A673 (cell line): ENCODE measurements at regions not wholly inside any gene's neighbourhood (a gene's known extent, or its start where the extent isn't known, plus 50 kb on each side); places are given as distances from the start of the nearest gene placed in this dataset.

Experiments used
- BruUV-seq: library from RNA; stranded (reverse); fragments of 400-500 nt; replicated peaks from 2 replicates; lab custom pipeline; 2021; lab: Mats Ljungman, UMichigan
- CTCF ChIA-PET: fragments of 300-600 bp; sonication (Branson Sonifier 250); formaldehyde crosslinking; loops from one replicate; lab custom pipeline; 2022; ENCODE audit warnings: antibody characterized with exemption; lab: Charles Lee
- POLR2A ChIA-PET: fragments of 300-600 bp; sonication (Branson Sonifier 250); formaldehyde crosslinking; loops from one replicate; lab custom pipeline; 2022; ENCODE audit warnings: antibody characterized with exemption; ENCODE audit not compliant: low non-redundant PET; lab: Charles Lee
- DNase-seq: peaks from one replicate; pipeline ENCODE4 v3.0.0-alpha.2; 2015; ENCODE audit warnings: low spot score
- H3K27ac ChIP-seq: fragments of 200-600 bp; sonication (generic); 2 replicates; pipeline ENCODE4 v1.5.1; 2016; ENCODE audit warnings: mixed run types, low read depth, mild to moderate bottlenecking, mixed read lengths, antibody characterized with exemption, low read length; ENCODE audit not compliant: poor library complexity, severe bottlenecking
- H3K27me3 ChIP-seq: fragments of 200-600 bp; sonication (generic); replicated peaks from 2 replicates; pipeline ENCODE4 v1.6.1; 2017; ENCODE audit warnings: mixed run types, low read depth, mild to moderate bottlenecking, mixed read lengths, antibody characterized with exemption, low read length; ENCODE audit not compliant: insufficient read depth, poor library complexity
- H3K36me3 ChIP-seq: fragments of 200-600 bp; sonication (generic); 2 replicates; pipeline ENCODE4 v1.6.1; 2016; ENCODE audit warnings: mixed run types, mild to moderate bottlenecking, mixed read lengths, antibody characterized with exemption, low read length; ENCODE audit not compliant: insufficient read depth, poor library complexity, severe bottlenecking
- H3K4me1 ChIP-seq: fragments of 200-600 bp; sonication (generic); 2 replicates; pipeline ENCODE4 v1.6.1; 2017; ENCODE audit warnings: mixed run types, mild to moderate bottlenecking, mixed read lengths, antibody characterized with exemption, low read length; ENCODE audit not compliant: insufficient read depth, poor library complexity, severe bottlenecking
- H3K4me3 ChIP-seq: fragments of 200-600 bp; sonication (generic); 2 replicates; pipeline ENCODE4 v1.5.1; 2016; ENCODE audit warnings: low read depth, mixed run types, mild to moderate bottlenecking, mixed read lengths, low read length; ENCODE audit not compliant: poor library complexity, severe bottlenecking
- H3K9me3 ChIP-seq: fragments of 200-600 bp; sonication (generic); 2 replicates; pipeline ENCODE4 v1.6.1; 2016; ENCODE audit warnings: mixed run types, low read depth, mild to moderate bottlenecking, mixed read lengths, antibody characterized with exemption, low read length; ENCODE audit not compliant: poor library complexity, severe bottlenecking
- EZH2 ChIP-seq: fragments of 200-600 bp; sonication (generic); IDR thresholded peaks from 2 replicates; pipeline ENCODE4 v1.6.1; 2017; ENCODE audit warnings: borderline replicate concordance, low read depth, mild to moderate bottlenecking, mixed read lengths, antibody characterized with exemption, low read length; ENCODE audit not compliant: poor library complexity, severe bottlenecking
- intact Hi-C: fragments of 100-400 bp; cut with micrococcal nuclease; formaldehyde crosslinking; loops from one replicate; pipeline ENCODE4 v1.10.0; 2022; ENCODE audit not compliant: unreplicated experiment
- TF ChIP-seq, protein P1 (sequence below): fragments of 300-800, 200-600 bp; sonication (generic); conservative IDR thresholded peaks from 2 replicates; pipeline ENCODE4 v1.5.1; 2017; ENCODE audit warnings: low read depth, mild to moderate bottlenecking, antibody characterized with exemption, low read length, moderate library complexity, mixed read lengths

DNA sequence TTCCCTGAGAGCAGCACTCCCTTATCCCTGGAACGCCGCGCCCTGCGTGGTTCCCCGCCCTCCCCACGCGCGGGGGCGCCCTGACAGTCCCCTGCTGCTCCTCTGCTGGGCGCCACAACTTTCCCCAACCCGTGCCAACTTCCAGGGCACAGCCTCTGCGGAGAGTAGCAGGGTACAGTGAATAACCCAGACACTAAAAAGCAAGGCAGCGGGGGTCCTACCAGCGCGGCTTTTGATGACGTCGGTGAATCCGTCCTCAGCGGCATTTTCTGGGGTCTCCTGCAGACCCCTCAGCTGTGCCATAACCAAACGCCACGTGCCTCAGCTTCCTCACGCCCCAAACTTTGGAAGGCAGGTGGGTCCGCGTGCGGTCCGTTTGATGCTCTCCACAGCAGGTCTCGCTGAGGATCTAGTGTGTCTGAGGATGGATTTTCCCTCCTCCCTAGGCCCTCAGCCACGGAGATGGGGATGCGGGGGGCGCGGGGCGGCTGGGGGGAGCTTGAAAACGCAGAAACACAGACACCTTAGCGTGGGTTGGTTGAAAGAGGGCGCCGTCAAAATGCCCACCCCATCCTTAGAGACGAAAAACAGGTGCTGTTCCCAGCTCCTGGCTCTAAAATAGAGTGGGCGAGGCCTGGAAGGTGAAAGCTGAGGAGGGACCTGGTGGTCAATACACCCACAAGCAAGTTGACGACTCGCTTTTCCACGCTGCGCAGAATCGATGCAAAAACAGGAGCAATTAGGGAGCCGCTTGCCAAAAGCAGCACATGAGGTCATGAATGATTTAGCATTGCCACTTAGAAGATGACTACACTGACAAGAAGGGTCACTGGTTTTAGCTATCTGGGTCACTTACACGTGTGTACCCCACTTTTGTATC lies 405.6 kb downstream of the FAM47A start:
- Histone ChIP-seq H3K4me3 (peak overlapping the region; percentile 23), H3K27me3 (no peaks in the 10 kb centered on the region), H3K36me3 (no peaks in the 10 kb centered on the region), H3K9me3 (no peaks in the 10 kb centered on the region), H3K27ac (no peak overlapping the region), H3K4me1 (no peaks in the 10 kb centered on the region)
- no peak for DNase-seq
- TF ChIP-seq EZH2: no peak
- TF ChIP-seq, protein P1, sequence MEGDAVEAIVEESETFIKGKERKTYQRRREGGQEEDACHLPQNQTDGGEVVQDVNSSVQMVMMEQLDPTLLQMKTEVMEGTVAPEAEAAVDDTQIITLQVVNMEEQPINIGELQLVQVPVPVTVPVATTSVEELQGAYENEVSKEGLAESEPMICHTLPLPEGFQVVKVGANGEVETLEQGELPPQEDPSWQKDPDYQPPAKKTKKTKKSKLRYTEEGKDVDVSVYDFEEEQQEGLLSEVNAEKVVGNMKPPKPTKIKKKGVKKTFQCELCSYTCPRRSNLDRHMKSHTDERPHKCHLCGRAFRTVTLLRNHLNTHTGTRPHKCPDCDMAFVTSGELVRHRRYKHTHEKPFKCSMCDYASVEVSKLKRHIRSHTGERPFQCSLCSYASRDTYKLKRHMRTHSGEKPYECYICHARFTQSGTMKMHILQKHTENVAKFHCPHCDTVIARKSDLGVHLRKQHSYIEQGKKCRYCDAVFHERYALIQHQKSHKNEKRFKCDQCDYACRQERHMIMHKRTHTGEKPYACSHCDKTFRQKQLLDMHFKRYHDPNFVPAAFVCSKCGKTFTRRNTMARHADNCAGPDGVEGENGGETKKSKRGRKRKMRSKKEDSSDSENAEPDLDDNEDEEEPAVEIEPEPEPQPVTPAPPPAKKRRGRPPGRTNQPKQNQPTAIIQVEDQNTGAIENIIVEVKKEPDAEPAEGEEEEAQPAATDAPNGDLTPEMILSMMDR: no peak
- BruUV-seq: no TSS peak
- POLR2A ChIA-PET: no interaction called here
- intact Hi-C loops: no loop called here
- CTCF ChIA-PET: no interaction called here

DNA sequence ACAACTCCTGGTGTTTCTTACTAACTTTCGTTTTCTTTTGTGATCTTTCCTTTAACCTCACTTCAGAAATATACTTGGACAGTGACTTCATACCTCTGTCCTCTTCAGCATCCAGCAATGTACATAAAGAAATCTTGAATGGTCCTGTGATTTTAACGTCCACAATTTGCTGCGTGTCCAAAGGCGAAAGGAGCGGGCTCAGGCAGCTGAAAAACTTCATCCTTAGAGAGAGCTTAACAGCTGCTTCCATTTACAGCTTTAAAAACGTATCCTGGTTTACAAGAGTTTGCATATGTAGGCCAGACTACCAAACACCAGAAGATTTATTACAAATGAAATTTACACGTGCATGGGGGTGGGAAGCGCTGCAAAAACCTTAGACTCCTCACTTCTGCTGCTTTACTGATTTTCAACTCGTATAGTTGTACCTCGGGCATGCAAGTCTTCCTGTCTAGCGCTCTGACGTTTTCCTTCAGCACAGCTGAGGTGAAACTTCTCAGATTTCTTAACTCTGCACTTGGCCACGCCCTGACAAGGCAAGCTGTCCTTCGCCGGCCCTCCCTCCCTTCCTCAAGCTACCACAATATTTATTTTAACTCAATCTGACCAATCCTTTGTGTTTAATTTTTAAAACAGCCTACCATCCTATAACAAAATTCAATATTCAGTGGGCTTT lies 406.4 kb downstream of the FAM47A start:
- no peaks in the 10 kb centered on the region for H3K36me3 ChIP-seq
- H3K4me1 ChIP-seq: no peaks in the 10 kb centered on the region
- POLR2A ChIA-PET: no interaction called here
- CTCF ChIA-PET: no interaction called here
- H3K27ac ChIP-seq: no peak overlapping the region
- no peaks in the 10 kb centered on the region for H3K9me3 ChIP-seq
- peak overlapping the region; percentile 23 for H3K4me3 ChIP-seq
- peak; percentile 39 for DNase-seq
- no TSS peak for BruUV-seq
- intact Hi-C loops: no loop called here
- H3K27me3 ChIP-seq: no peaks in the 10 kb centered on the region
- TF ChIP-seq EZH2: no peak
- TF ChIP-seq, protein P1: no peak

DNA sequence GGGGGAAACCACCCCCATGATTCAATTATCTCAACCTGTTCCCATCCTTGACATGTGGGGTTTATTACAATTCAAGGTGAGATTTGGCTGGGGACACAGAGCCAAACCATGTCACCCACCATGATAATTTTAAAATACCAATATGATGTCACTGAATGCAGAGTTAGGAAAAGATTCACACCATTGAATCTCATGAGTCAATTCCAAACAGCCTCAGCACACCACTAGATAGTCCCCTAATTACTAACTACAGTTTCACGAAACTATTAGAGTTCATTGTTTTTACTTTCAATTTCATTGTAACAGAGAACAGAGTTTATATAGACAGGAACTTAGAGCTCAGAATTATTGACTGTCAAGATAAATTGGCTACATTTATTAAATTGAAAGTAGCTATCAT lies 410.2 kb downstream of the FAM47A start:
- CTCF ChIA-PET: no interaction called here
- Histone ChIP-seq H3K9me3 (no peaks in the 10 kb centered on the region), H3K36me3 (no peaks in the 10 kb centered on the region), H3K27me3 (no peaks in the 10 kb centered on the region), H3K4me1 (no peaks in the 10 kb centered on the region), H3K4me3 (no peak overlapping the region), H3K27ac (no peak overlapping the region)
- intact Hi-C loops: no loop called here
- no TSS peak for BruUV-seq
- TF ChIP-seq, protein P1: no peak
- TF ChIP-seq EZH2: no peak
- POLR2A ChIA-PET: no interaction called here
- DNase-seq: no peak
